OCI-LY3 (cell line): ENCODE measurements at regions not wholly inside any gene's neighbourhood (a gene's known extent, or its start where the extent isn't known, plus 50 kb on each side); places are given as distances from the start of the nearest gene placed in this dataset.
"Not testable (repeated sequence)": the region's sequence is repeated elsewhere in the genome, so short reads cannot be mapped to it uniquely, and the experiment has no call there.

Experiments used
- H2AFZ ChIP-seq: fragments of 200-600, 300-600 bp; shearing (Covaris generic); 2 replicates; pipeline ENCODE4 v1.6.0; 2014; ENCODE audit warnings: antibody characterized with exemption, low read depth, low read length
- H3K27ac ChIP-seq: fragments of 200-600, 300-600 bp; sonication (generic); 2 replicates; pipeline ENCODE4 v1.5.1; 2014; ENCODE audit warnings: mild to moderate bottlenecking, low read length, moderate library complexity, mixed read lengths
- H3K27me3 ChIP-seq: fragments of 200-600, 300-600 bp; sonication (generic); 2 replicates; pipeline ENCODE4 v1.6.1; 2014; ENCODE audit warnings: low read depth, low read length, mixed read lengths
- H3K36me3 ChIP-seq: fragments of 200-600, 300-600 bp; sonication (generic); replicated peaks from 2 replicates; pipeline ENCODE3; 2014; ENCODE audit warnings: low read depth, low read length, mixed read lengths
- H3K4me1 ChIP-seq: fragments of 300-600, 200-600 bp; sonication (generic); 2 replicates; pipeline ENCODE4 v1.6.1; 2014; ENCODE audit warnings: low read length, mixed read lengths
- H3K4me2 ChIP-seq: fragments of 200-600, 300-600 bp; sonication (generic); 2 replicates; pipeline ENCODE4 v1.6.1; 2014; ENCODE audit warnings: low read length, mixed read lengths
- H3K4me3 ChIP-seq: fragments of 300-600, 200-600 bp; sonication (generic); 2 replicates; pipeline ENCODE4 v1.5.1; 2014; ENCODE audit warnings: antibody characterized with exemption, mild to moderate bottlenecking, low read length, moderate library complexity
- H3K79me2 ChIP-seq: fragments of 300-600, 200-600 bp; shearing (Covaris generic); 2 replicates; pipeline ENCODE4 v1.6.1; 2014; ENCODE audit warnings: mild to moderate bottlenecking, low read length, mixed read lengths
- H3K9ac ChIP-seq: fragments of 300-600, 200-600 bp; shearing (Covaris generic); 2 replicates; pipeline ENCODE4 v1.6.0; 2014; ENCODE audit warnings: mild to moderate bottlenecking, low read length, moderate library complexity
- H3K9me3 ChIP-seq: fragments of 200-600, 300-600 bp; shearing (Covaris generic); 2 replicates; pipeline ENCODE4 v1.6.1; 2014; ENCODE audit warnings: low read length, mixed read lengths; ENCODE audit not compliant: insufficient read depth
- H4K20me1 ChIP-seq: fragments of 200-600, 300-600 bp; sonication (generic); 2 replicates; pipeline ENCODE4 v1.6.1; 2016; ENCODE audit warnings: low read length, mixed read lengths; ENCODE audit not compliant: insufficient read depth
- EZH2phosphoT487 ChIP-seq: fragments of 200-600 bp; shearing (Covaris generic); IDR thresholded peaks from 2 replicates; pipeline ENCODE4 v1.6.1; 2018; ENCODE audit warnings: antibody characterized with exemption, mixed run types, low read depth
- TF ChIP-seq, protein P1 (sequence below): fragments of 200-600, 300-600 bp; sonication (generic); IDR thresholded peaks from 2 replicates; pipeline ENCODE4 v1.5.1; 2014; ENCODE audit warnings: antibody characterized with exemption, low read length, low read depth

GRCh38 chr1:121595089-121595488 lies 410.3 kb downstream of the SRGAP2C start:
- Histone ChIP-seq H2AFZ (no peak overlapping the region), H3K4me3 (no peak overlapping the region), H3K27me3 (no peaks in the 10 kb centered on the region), H3K4me1 (no peaks in the 10 kb centered on the region), H3K4me2 (no peak overlapping the region), H4K20me1 (no peaks in the 10 kb centered on the region), H3K79me2 (no peaks in the 10 kb centered on the region), H3K36me3 (no peaks in the 10 kb centered on the region), H3K9me3 (no peaks in the 10 kb centered on the region), H3K27ac (no peak overlapping the region), H3K9ac (no peak overlapping the region)
- no peak for TF ChIP-seq EZH2phosphoT487
- TF ChIP-seq, protein P1, sequence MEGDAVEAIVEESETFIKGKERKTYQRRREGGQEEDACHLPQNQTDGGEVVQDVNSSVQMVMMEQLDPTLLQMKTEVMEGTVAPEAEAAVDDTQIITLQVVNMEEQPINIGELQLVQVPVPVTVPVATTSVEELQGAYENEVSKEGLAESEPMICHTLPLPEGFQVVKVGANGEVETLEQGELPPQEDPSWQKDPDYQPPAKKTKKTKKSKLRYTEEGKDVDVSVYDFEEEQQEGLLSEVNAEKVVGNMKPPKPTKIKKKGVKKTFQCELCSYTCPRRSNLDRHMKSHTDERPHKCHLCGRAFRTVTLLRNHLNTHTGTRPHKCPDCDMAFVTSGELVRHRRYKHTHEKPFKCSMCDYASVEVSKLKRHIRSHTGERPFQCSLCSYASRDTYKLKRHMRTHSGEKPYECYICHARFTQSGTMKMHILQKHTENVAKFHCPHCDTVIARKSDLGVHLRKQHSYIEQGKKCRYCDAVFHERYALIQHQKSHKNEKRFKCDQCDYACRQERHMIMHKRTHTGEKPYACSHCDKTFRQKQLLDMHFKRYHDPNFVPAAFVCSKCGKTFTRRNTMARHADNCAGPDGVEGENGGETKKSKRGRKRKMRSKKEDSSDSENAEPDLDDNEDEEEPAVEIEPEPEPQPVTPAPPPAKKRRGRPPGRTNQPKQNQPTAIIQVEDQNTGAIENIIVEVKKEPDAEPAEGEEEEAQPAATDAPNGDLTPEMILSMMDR = no peak

- H3K4me2 ChIP-seq, H2AFZ ChIP-seq, H3K9me3 ChIP-seq, H3K27ac ChIP-seq, H3K9ac ChIP-seq, H3K4me3 ChIP-seq, H4K20me1 ChIP-seq, H3K79me2 ChIP-seq, H3K27me3 ChIP-seq, H3K36me3 ChIP-seq, H3K4me1 ChIP-seq: not testable (repeated sequence)
Observed at GRCh38 chr1:121604843-121605444, 420.2 kb downstream of the SRGAP2C start.

GRCh38 chr1:121607499-121607898 lies 422.7 kb downstream of the SRGAP2C start:
- not testable (repeated sequence) for H3K4me1 ChIP-seq, H2AFZ ChIP-seq, H3K36me3 ChIP-seq, H4K20me1 ChIP-seq, H3K4me2 ChIP-seq, H3K27me3 ChIP-seq, H3K79me2 ChIP-seq, H3K9me3 ChIP-seq, H3K4me3 ChIP-seq, H3K9ac ChIP-seq, H3K27ac ChIP-seq
